HG02852 (cell line): ENCODE measurements at regions not wholly inside any gene's neighbourhood (a gene's known extent, or its start where the extent isn't known, plus 50 kb on each side); places are given as distances from the start of the nearest gene placed in this dataset.
"Not testable (repeated sequence)": the region's sequence is repeated elsewhere in the genome, so short reads cannot be mapped to it uniquely, and the experiment has no call there.

ENCODE experiments used
- ATAC-seq: cut with Tn5 transposase; IDR thresholded peaks from one replicate; pipeline ENCODE4 v1.9.1; 2021; ENCODE audit warnings: mild to moderate bottlenecking, moderate library complexity; ENCODE audit not compliant: unreplicated experiment

- ATAC-seq = no peak
Measured at GRCh38 chr2:60358476-60358875, 195.0 kb downstream of the BCL11A start.

DNA sequence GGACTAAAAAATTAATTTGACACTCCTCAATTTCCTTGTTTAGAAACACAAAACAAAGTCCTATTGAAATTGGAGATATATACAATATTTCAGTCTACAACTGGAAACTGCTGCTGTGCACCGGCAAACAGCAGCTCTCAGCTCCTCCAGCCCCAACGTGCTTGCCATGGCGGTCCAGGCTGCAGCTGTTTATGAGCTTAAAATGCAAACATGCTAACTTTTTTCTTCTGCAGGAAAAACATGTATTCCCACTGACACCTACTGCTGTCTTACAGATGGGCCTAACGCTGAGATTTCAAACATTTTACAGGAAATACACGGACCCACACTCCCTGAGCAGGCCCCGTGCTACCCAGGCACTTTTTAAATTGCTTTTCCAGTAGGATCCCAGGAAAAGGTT, 195.5 kb downstream of the BCL11A start:
- no peak for ATAC-seq

DNA sequence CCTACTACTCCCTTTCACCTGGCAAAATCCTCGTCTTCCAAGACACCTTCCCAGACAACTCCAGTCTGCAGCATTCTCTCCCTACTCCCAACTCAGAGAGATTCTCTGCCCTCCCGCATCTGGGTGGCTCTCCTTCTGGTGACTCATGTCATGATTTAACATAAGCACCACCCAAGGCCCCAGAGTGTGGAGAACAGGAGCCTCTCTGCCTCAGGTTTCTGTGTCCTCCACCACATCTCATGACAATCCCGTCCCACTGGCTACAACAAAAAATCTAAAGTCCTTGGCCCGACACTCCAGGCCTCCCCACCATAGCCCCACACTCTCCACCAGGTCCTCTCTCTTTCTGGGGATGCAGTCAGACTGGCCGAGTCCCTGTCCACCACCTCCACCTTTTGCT, 197.1 kb downstream of the BCL11A start:
- ATAC-seq = peak; percentile 14

DNA sequence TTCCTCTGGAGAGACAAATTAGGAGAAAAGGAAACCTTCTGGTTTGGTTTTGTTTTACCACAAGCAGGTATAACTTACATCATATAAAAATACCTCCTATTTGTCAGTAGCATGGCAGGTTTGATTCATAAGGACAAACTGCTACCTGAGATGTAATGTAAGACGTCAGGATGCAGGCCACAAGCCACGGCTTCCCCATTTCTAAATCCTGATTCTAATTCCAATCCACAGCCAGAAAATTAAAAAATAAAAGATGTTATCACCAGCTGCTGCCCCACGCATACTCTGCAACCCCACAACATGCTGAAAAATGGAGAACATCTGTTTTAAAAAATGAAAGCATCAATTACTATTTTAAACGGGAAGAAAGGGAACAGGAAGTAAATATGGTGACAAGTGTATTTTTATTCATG, 197.6 kb downstream of the BCL11A start:
- ATAC-seq = peak; percentile 14

DNA sequence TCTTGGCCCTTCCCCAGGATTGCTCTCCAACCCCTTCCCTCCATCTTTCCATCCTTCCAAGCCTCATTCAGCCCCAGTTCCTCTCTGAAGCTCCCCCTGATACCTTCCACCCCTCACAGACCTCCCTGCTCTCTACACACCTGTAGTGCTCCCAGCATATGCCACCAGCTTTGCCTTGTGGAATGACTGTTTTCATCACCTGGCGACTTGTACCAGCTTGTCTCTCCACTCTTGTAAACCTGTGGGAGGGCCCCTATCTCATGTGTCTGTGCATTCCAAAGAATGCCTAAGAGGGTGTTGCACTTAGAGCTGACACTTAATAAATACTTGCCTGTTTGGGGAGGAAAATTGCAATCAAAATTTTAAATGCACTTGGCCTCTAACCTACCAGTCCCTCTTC, 198.7 kb downstream of the BCL11A start:
- no peak for ATAC-seq

DNA sequence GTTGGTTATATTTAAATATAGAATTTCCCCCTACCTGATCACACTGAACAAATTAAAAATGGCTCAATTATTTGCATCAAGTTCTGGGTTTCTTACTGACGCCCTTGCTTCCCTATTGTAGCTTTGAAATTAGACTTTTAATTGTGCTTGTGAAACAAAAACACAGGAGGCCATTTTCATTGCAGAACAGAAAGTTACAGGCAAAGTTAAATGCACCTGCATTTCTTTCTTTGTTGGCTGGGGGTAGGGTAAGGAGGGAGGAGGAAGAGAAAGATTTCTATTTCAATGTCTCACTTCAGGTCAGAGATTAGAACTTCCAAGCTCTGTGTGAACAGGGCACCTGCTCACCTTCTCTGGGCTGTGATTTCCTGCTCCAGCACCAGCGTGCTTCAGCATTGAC, 199.6 kb downstream of the BCL11A start:
- ATAC-seq = peak; percentile 51

GRCh38 chr2:60353406-60353800, 200.1 kb downstream of the BCL11A start:
- peak; percentile 11 for ATAC-seq

DNA sequence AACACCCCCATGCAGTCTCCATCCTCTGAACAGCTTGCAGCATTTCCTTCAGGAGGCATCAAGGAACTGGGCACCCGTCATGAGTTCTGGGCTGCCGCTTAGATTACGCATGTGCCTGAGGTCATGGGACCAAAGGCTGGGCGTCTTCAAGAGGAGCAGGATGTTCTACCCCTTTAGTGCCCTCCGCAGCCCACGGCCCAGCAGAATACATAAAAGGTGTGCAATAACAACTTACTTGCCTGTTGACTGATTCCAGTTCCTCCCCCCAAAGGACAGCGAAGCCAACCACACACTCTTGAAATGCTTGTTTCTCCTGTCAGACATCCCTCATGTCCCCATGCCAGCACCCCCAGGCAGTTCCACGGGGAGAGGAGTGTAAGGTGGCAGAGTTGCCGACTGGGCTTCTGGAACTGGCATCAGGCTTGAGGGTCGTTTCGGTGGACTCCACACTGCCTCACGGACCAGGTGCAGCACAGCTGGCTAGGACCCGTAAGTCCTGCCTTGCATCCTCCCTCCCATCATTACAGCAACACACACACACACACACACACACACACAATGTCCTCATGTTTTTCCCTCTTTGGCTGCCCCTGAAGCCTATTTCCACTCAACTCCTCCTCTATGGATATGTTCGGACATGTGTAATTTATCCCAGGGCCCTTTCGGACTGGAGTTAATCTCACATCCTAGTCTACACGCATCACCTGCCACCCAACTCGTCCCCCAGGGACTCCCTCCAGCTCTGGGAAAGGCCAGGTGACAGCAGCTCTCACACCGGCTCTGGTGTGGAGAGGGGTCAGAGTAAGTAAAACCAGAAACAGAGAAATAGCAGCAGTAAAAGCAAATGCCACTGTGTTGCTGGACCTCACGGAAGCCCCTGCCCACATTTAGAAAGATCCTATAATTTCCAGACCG, 200.7 kb downstream of the BCL11A start:
- ATAC-seq = no peak

DNA sequence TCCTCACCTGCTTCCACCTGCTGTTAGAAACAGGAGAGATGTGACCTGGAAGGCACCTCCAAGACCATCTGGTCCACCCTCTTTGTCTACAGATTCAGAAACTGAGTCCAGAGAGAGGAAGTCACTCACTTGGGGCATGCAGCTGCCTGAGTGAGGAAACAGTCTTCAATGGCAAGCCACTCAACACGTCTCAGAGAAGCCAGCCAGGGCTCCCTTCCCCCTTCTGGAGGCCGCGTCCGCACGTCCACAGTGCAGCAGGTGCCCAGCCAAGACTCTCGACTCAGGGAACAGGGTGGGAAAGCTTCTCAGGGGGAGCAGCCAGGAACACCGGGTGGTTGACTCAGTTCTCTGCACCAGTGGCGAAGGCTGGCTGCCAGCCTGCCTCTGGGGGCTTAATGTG, 201.7 kb downstream of the BCL11A start:
- no peak for ATAC-seq

DNA sequence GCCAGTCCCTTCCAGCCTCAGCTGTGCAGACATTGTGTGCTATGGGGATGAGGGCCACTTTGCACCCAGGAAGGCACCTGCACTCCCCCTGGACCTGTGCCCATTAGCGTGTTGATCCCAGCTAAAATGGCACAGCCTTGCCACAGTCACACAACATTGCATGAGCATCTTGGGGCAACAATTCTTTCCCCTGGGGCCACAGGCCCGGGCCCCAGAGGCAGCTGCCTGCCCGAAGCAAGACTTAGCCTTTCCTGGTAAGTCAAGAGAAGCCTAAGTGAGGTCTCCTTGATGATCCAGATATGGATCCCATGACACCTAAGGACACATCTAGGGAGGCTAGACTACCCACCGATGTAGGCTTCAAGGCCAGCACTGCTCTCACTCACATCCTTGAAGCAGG, 202.1 kb downstream of the BCL11A start:
- no peak for ATAC-seq

- no peak for ATAC-seq
Measured at GRCh38 chr2:60350791-60351190, 202.7 kb downstream of the BCL11A start.

DNA sequence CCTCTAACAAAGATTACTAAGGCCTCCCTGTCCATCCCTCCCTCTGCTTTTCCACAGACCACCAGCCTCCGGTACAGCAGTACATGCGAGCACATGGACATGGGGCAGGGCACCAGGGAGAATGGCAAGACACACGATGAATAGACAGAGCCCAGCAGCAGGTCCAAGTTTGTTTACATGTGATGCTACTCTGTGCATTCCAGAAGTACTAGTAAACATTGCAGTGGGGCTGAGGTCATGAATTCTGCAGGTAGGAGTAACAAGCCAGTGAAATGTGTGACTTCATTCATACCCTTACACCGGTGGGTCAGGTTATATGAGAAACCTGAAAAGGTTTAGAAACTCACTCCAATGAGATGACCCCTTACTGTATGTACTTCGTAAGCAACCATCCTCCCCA, 205.7 kb downstream of the BCL11A start:
- ATAC-seq = no peak

GRCh38 chr2:60342491-60342890, 211.0 kb downstream of the BCL11A start:
- ATAC-seq = not testable (repeated sequence)

- ATAC-seq = no peak
Measured at GRCh38 chr2:60341151-60341550, 212.3 kb downstream of the BCL11A start.

DNA sequence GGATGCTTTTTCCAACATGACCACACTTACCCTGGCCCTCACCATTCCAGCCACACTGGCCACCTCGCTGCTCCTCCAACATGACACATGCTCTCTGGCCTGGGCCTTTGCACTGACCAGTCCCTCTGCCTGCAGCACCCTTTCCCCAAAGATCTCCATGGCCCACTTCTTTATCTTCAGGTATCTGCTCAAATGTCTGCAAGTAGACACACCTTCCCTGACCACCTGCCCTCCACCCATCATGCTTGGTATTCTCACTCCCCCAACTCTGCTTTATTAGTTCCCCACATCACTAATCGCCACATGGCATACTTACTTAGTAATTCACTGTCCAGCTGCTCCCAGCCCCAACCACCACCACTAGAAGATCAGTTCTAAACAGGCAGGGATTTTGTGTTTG, 214.2 kb downstream of the BCL11A start:
- no peak for ATAC-seq

DNA sequence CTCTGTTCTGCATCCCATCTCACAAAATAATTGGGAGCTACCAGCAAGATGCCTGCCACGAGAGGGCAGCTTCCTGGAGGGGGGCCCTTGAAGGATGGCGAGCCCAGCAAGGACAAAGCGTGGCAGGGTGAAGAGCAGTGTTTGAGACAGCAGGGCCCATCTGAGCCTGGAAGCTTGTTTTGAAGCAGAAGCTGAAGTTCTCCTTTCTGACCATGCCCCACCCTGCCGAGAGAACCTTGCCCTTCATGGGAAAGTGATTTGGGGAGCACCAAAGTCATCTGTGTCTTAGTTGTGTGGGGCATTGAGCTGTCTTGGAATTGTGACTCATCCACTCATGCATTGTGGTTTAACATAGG, 216.3 kb downstream of the BCL11A start:
- ATAC-seq = no peak

DNA sequence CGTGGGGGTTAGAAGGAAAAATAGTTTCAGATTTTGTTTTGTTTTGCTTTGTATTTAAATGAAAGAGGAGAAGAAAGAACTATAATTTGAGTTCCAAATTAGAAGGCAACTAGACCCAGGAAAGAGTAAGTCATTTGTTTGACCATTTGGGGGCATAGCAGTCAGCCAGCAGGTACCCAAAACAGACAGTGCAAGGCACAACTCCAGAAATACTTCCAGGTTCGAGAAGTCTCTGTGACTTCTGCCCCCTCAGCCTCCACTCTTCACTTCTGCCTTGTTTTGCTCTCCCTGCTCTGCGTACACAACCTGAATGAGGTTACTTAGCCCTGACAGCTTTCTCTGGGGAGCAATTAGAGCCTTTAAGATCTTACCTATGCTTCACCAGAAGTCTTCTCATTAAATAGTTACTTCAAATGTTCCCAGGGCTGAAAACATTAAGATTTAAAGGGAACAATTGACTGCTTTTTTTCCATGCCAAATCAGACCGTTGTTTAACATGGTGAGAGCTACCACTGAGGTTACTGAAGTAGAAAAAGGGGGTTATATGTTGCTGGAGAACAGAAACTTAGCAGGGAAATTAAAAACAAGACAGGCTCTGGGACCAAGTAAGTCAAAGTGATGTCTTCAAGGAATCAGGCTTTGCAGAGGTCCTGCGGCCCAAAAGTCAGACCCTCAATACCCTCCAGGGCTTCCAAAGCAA, 216.9 kb downstream of the BCL11A start:
- ATAC-seq = no peak

- no peak for ATAC-seq
Measured at GRCh38 chr2:60335533-60336237, 217.8 kb downstream of the BCL11A start.

DNA sequence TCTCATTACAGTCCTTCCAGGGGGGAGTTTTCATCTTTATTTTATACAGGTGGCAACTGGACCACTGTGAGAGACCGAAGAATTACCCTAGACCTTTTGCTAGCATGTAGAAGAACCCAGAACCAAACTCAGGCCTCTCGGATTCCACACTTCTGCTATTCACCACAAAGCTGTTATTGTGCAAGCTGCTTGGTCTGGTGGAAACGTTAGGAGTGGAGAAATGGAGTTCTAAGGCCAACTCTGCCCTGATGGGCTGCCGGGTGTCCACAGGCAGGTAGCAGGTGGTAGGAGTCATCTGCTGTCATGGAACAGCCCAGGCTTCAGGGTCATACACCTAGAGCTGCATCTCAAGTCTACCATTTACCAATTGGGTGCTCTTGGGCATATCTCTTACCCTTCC, 218.8 kb downstream of the BCL11A start:
- no peak for ATAC-seq

DNA sequence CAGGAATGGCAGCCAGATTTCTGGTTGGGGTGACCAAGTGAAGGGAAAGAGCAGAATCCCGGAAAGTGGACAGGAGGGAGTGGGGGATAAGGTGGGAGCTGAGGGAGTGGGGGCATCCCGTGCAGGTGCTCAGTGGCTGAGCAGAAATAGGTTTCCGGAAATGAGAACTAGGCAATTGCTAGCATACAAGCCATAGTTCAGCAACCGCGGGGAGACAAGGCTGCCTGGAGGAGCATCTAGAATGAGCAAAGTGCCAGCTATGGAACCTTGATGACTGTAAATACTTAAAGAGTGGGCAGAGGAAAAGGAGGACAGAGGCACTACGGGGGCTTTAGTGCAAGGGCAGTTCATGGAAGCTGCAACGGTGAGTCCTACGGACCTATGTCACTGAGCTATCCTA, 220.2 kb downstream of the BCL11A start:
- no peak for ATAC-seq

DNA sequence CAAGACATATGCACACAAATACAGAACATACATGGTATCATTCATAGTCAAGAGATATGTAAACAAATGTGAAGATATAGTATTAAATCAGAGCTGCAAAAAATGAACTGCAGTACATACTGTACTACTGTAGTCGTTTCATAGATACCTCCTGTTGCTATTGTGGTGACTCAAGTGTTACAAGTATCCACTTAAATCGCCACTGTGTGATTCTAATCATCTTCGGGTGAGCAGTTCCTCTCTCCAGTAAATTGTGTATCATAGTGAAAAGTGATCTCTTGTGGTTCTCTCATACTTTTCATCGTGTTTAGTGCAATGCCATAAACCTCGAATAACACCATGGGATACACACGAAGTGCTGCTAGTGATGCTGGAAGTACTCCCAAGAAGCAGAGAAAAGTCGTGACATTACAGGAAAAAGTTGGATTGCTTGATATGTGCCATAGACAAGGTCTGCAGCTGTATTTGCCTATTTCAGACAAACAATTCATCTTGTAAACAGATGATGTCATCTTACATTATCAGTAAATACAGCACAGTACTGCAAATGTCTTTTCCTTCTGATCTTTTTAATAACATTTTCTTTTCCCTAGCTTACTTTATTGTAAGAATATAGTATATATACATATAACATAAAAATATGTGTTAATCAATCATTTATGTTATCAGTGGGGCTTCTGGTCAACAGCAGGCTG, 222.2 kb downstream of the BCL11A start:
- ATAC-seq = no peak
